HepG2 (cell line): ENCODE measurements at regions not wholly inside any gene's neighbourhood (a gene's known extent, or its start where the extent isn't known, plus 50 kb on each side); places are given as distances from the start of the nearest gene placed in this dataset.

Source experiments
- ATAC-seq: fragments of 200-7000 bp; cut with Tn5 transposase; 3 replicates; pipeline ENCODE4 v1.9.1; 2020; ENCODE audit warnings: mild to moderate bottlenecking, moderate library complexity
- BruUV-seq: library from RNA; stranded (reverse); fragments of 400-500 nt; replicated peaks from 2 replicates; lab custom pipeline; 2021; lab: Mats Ljungman, UMichigan
- CTCF ChIA-PET: fragments of 300-600 bp; formaldehyde crosslinking; extraction: SDS; loops from one replicate; lab custom pipeline; 2021; ENCODE audit warnings: low total read pairs, inconsistent platforms, low intra/inter-chr PET ratio; lab: Yijun Ruan, JAX
- POLR2A ChIA-PET: fragments of 350-600 bp; sonication (Branson Sonifier 250); formaldehyde crosslinking; loops from one replicate; lab custom pipeline; 2020; ENCODE audit warnings: antibody characterized with exemption, inconsistent platforms; lab: Yijun Ruan, JAX
- DNase-seq: peaks from one replicate; pipeline ENCODE4 v3.0.0-alpha.2; 2015; ENCODE audit warnings: low spot score
- FAIRE-seq: peaks from 3 replicates; lab custom pipeline; 2011; peaks lifted over from hg19 to GRCh38; lab: Jason Lieb, UNC
- H2AFZ ChIP-seq: one replicate; pipeline ENCODE4 v1.6.1; 2011; ENCODE audit warnings: low read length, inconsistent platforms
- H3K27ac ChIP-seq: fragments of 300-600 bp; 3 replicates; pipeline ENCODE4 v1.8.0; 2011; ENCODE audit warnings: mixed run types, mild to moderate bottlenecking, mixed read lengths, low read length, inconsistent platforms; ENCODE audit not compliant: insufficient read depth; ENCODE audit errors: extremely low read length
- H3K27me3 ChIP-seq, 2 experiments: fragments of 200-600 bp in 1 of 2; 2 replicates in 1 of 2; 3 replicates in 1 of 2; pipeline versions ENCODE4 v1.6.0 to v1.8.0; 2011; ENCODE audit warnings: low read length in 2 of 2, mild to moderate bottlenecking in 2 of 2, moderate library complexity in 2 of 2, inconsistent platforms in 1 of 2; ENCODE audit not compliant: insufficient read depth in 2 of 2, control insufficient read depth in 1 of 2
- H3K36me3 ChIP-seq, 2 experiments: fragments of 200-600 bp in 1 of 2; replicated peaks in 1 of 2; 2 replicates in 1 of 2; 3 replicates in 1 of 2; pipeline versions ENCODE4 v1.5.1 to v1.8.0; 2011; ENCODE audit warnings: low read length in 2 of 2, inconsistent platforms in 1 of 2; ENCODE audit not compliant: insufficient read depth in 2 of 2, control insufficient read depth in 1 of 2
- H3K4me1 ChIP-seq: 2 replicates; pipeline ENCODE4 v1.5.1; 2012; ENCODE audit warnings: low read length, inconsistent platforms; ENCODE audit not compliant: insufficient read depth
- H3K4me2 ChIP-seq: 2 replicates; pipeline ENCODE4 v1.6.0; 2011; ENCODE audit warnings: low read depth, low read length, inconsistent platforms
- H3K4me3 ChIP-seq, 3 experiments: fragments of 200-600 bp in 1 of 3; sonication (generic), shearing (Covaris generic) in 1 of 3; replicated peaks in 1 of 3; 2 replicates each; pipeline ENCODE4 v1.5.1; 2011 to 2016; ENCODE audit warnings: low read length in 3 of 3, inconsistent platforms in 2 of 3, low read depth in 2 of 3, mild to moderate bottlenecking in 2 of 3, control low read depth in 1 of 3, mixed read lengths in 1 of 3; ENCODE audit not compliant: insufficient read depth in 1 of 3
- H3K79me2 ChIP-seq: one replicate; pipeline ENCODE4 v1.6.1; 2011; ENCODE audit warnings: low read length, inconsistent platforms; ENCODE audit not compliant: insufficient read depth
- H3K9ac ChIP-seq: 2 replicates; pipeline ENCODE4 v1.6.0; 2011; ENCODE audit warnings: mild to moderate bottlenecking, low read depth, low read length, inconsistent platforms; ENCODE audit not compliant: insufficient read depth
- H3K9me3 ChIP-seq: 2 replicates; pipeline ENCODE4 v1.5.1; 2012; ENCODE audit warnings: mild to moderate bottlenecking, low read length
- H4K20me1 ChIP-seq: 2 replicates; pipeline ENCODE4 v1.6.0; 2011; ENCODE audit warnings: inconsistent platforms, mild to moderate bottlenecking, low read length, moderate library complexity; ENCODE audit not compliant: insufficient read depth
- FIP1L1 ChIP-seq: fragments of 200-400 bp; formaldehyde crosslinking; IDR thresholded peaks from 2 replicates; pipeline ENCODE4 v1.6.1; 2018; ENCODE audit warnings: low read depth, mild to moderate bottlenecking, low read length, moderate library complexity, borderline replicate concordance; ENCODE audit not compliant: insufficient read depth
- JUND ChIP-seq: sonication (generic); formaldehyde crosslinking; IDR thresholded peaks from 2 replicates; pipeline ENCODE4 v1.8.0; 2022; ENCODE audit warnings: mild to moderate bottlenecking, missing genetic modification reagents
- KDM3A ChIP-seq: IDR thresholded peaks from 2 replicates; pipeline ENCODE4 v1.6.1; 2018; ENCODE audit warnings: low read depth, missing compliant biosample characterization
- MATR3 ChIP-seq: sonication (generic); formaldehyde crosslinking; IDR thresholded peaks from 2 replicates; pipeline ENCODE4 v1.4.0; 2020; ENCODE audit warnings: missing genetic modification reagents
- TBX3 ChIP-seq: fragments of 450-650 bp; IDR thresholded peaks from 2 replicates; pipeline ENCODE4 v1.6.1; 2017; ENCODE audit warnings: antibody characterized with exemption, mild to moderate bottlenecking, inconsistent platforms, borderline replicate concordance
- TCF7L2 ChIP-seq: IDR thresholded peaks from 2 replicates; pipeline ENCODE4 v1.6.1; 2011; ENCODE audit warnings: mild to moderate bottlenecking, low read depth, low read length, moderate library complexity
- ZNF780A ChIP-seq: sonication (generic); formaldehyde crosslinking; IDR thresholded peaks from 2 replicates; pipeline ENCODE4 v1.8.0; 2022; ENCODE audit warnings: mild to moderate bottlenecking, missing genetic modification reagents, moderate library complexity
- ZSCAN9 ChIP-seq: IDR thresholded peaks from 2 replicates; pipeline ENCODE4 v1.6.1; 2016; ENCODE audit warnings: borderline replicate concordance
- WGBS: methylation state at CpG from one replicate; pipeline ENCODE4 v1.1.6; 2017; ENCODE audit warnings: low lambda C conversion rate; 5-methylcytosine and 5-hydroxymethylcytosine counted together
- in situ Hi-C: cut with HindIII; loops from 2 replicates; pipeline ENCODE4 v1.10.0; 2017; ENCODE audit warnings: low pct_unique_long_range_greater_than_20kb; ENCODE audit not compliant: extremely low pct_ligation_motif_present
- intact Hi-C: fragments of 100-400 bp; cut with micrococcal nuclease; formaldehyde crosslinking; loops from one replicate; pipeline ENCODE4 v1.10.0; 2022; ENCODE audit not compliant: unreplicated experiment
- TF ChIP-seq, protein P1 (sequence below): sonication (generic); formaldehyde crosslinking; IDR thresholded peaks from 2 replicates; pipeline ENCODE4 v1.5.0; 2020; ENCODE audit warnings: missing genetic modification reagents
- TF ChIP-seq, protein P2 (sequence below): sonication (generic); formaldehyde crosslinking; IDR thresholded peaks from 2 replicates; pipeline ENCODE4 v1.8.0; 2022; ENCODE audit warnings: mild to moderate bottlenecking, missing genetic modification reagents, moderate library complexity

DNA sequence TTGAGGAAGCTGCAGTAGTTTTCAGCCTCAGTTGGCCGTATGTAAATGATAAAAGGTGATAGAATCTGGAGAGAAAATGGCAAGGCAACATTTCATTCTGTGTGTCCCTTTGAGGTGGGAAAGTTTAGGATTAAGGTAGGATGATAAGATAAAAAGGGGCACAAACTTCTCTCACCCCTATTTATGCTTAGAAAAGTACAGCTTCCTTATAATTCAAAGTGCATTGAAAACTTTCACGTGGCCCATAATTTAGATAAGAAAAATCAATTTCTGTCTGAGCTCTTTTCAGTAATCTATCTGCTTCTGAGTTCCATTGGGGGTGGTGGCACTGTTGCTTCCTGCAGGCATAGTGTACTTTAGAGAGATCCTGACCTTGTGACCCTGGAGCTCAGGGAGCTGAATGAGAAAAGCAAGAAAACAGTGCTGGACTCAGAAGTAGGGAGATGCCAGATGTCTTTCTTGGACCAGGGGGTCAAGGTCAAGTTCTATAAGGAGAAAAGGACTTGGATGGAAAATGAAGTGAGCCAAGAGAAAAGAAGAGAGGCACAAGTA is 187.3 kb downstream of the NDFIP2 start:
- ATAC-seq (no peak), FAIRE-seq (no peak), DNase-seq (no peak)
- Histone ChIP-seq H2AFZ (no peak overlapping the region), H3K79me2 (no peaks in the 10 kb centered on the region), H4K20me1 (no peaks in the 10 kb centered on the region), H3K4me1 (no peaks in the 10 kb centered on the region), H3K9me3 (no peaks in the 10 kb centered on the region), H3K9ac (no peak overlapping the region), H3K4me2 (no peak overlapping the region), H3K27ac (no peak overlapping the region), H3K27me3 (no peaks in the 10 kb centered on the region), H3K4me3 (no peak overlapping the region), H3K36me3 (no peaks in the 10 kb centered on the region)
- ChIA-PET POLR2A (no interaction called here), CTCF (no interaction called here)
- intact Hi-C loops (no loop called here), in situ Hi-C loops (no loop called here)
- 0% methylated on average over 2 of the region's 2 CpGs for WGBS
- TF ChIP-seq MATR3 (CRISPR knock-in tag) (no peak), KDM3A (CRISPR knock-in tag) (no peak), FIP1L1 (no peak)
- BruUV-seq: no TSS peak

DNA sequence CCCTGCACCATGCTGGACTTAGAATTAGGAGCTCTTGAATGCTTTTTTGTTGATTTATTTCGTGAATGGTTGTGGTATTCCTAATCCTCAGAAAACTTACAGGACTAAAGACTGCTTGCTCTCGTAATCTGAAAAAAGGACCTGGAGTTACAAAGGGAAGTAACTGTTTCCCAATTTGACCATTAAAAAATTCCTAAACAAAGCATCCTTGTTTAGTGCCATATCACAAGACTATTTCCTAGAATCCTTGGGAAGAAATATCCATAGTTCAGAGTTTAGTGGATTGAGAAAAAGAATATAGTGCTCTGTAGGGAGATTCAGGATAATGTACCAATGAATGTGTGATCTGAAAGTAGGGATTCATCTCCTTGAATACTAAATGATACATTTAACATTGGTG is 186.8 kb downstream of the NDFIP2 start:
- no peak overlapping the region for H3K9ac ChIP-seq
- H3K4me2 ChIP-seq: no peak overlapping the region
- in situ Hi-C loops (no loop called here), intact Hi-C loops (no loop called here)
- 8% methylated on average over 2 of the region's 2 CpGs for WGBS
- H3K4me3 ChIP-seq: no peak overlapping the region
- no peaks in the 10 kb centered on the region for H3K79me2 ChIP-seq
- H3K36me3 ChIP-seq: no peaks in the 10 kb centered on the region
- ATAC-seq (no peak), FAIRE-seq (no peak), DNase-seq (no peak)
- TF ChIP-seq, protein P1, sequence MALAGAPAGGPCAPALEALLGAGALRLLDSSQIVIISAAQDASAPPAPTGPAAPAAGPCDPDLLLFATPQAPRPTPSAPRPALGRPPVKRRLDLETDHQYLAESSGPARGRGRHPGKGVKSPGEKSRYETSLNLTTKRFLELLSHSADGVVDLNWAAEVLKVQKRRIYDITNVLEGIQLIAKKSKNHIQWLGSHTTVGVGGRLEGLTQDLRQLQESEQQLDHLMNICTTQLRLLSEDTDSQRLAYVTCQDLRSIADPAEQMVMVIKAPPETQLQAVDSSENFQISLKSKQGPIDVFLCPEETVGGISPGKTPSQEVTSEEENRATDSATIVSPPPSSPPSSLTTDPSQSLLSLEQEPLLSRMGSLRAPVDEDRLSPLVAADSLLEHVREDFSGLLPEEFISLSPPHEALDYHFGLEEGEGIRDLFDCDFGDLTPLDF (CRISPR knock-in tag): no peak
- TF ChIP-seq JUND: no peak
- no peak for TF ChIP-seq ZNF780A (CRISPR knock-in tag)
- TF ChIP-seq, protein P2, sequence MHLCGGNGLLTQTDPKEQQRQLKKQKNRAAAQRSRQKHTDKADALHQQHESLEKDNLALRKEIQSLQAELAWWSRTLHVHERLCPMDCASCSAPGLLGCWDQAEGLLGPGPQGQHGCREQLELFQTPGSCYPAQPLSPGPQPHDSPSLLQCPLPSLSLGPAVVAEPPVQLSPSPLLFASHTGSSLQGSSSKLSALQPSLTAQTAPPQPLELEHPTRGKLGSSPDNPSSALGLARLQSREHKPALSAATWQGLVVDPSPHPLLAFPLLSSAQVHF (CRISPR knock-in tag): no peak
- no peak for TF ChIP-seq TBX3
- TF ChIP-seq TCF7L2: no peak
- TF ChIP-seq ZSCAN9 (CRISPR knock-in tag): no peak
- H3K9me3 ChIP-seq: no peaks in the 10 kb centered on the region
- no peak overlapping the region for H3K27ac ChIP-seq
- no peaks in the 10 kb centered on the region for H3K4me1 ChIP-seq
- BruUV-seq: no TSS peak
- CTCF ChIA-PET: no interaction called here
- H4K20me1 ChIP-seq: no peaks in the 10 kb centered on the region
- H3K27me3 ChIP-seq: no peaks in the 10 kb centered on the region
- POLR2A ChIA-PET: no interaction called here
- no peak overlapping the region for H2AFZ ChIP-seq
